ENCODE measurements at regions not wholly inside any gene's neighbourhood (a gene's known extent, or its start where the extent isn't known, plus 50 kb on each side); places are given as distances from the start of the nearest gene placed in this dataset.

DNA sequence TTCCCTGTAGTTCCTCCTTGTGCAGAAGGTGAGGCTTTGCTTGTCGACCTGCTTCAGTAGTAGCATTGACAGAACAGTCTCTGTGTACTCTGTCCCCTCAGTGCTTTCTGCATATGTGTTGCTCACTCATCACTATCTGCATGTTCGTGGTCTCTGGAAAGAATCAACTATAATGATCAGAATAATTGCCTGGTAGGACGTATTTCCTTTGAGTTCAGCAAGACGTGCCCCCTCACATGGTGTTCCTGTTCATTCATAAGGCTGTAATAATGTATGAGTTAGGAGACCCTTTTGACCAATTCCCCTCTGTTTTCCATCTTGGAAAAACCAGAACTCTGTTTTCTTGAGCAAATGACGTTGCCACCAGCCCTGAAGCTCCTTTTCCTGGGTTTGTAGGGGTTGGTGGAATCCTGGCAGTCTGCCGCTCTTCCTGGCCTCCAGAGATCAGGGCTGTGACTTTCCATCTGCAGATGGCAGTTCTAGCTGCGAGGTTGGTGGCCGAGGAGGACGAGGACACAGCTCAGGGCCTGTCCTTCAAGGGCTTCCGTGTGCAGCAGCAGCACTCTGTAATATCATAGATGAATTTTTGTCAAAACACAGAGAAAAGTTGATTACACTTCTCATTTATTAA is 61.9 kb downstream of the EXOSC2 start:
- TF ChIP-seq, protein P1, sequence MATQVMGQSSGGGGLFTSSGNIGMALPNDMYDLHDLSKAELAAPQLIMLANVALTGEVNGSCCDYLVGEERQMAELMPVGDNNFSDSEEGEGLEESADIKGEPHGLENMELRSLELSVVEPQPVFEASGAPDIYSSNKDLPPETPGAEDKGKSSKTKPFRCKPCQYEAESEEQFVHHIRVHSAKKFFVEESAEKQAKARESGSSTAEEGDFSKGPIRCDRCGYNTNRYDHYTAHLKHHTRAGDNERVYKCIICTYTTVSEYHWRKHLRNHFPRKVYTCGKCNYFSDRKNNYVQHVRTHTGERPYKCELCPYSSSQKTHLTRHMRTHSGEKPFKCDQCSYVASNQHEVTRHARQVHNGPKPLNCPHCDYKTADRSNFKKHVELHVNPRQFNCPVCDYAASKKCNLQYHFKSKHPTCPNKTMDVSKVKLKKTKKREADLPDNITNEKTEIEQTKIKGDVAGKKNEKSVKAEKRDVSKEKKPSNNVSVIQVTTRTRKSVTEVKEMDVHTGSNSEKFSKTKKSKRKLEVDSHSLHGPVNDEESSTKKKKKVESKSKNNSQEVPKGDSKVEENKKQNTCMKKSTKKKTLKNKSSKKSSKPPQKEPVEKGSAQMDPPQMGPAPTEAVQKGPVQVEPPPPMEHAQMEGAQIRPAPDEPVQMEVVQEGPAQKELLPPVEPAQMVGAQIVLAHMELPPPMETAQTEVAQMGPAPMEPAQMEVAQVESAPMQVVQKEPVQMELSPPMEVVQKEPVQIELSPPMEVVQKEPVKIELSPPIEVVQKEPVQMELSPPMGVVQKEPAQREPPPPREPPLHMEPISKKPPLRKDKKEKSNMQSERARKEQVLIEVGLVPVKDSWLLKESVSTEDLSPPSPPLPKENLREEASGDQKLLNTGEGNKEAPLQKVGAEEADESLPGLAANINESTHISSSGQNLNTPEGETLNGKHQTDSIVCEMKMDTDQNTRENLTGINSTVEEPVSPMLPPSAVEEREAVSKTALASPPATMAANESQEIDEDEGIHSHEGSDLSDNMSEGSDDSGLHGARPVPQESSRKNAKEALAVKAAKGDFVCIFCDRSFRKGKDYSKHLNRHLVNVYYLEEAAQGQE (IDR thresholded peaks at IDR 0.05; ENCODE audit: insufficient read depth in 1 of 2, low read depth in 2 of 2, low read length in 2 of 2): no peak
- no peak for TF ChIP-seq POLR2AphosphoS5 (IDR thresholded peaks at IDR 0.05; ENCODE audit: low read depth, low read length)
- TF ChIP-seq FOXP2 (optimal IDR thresholded peaks at IDR 0.05; ENCODE audit: borderline replicate concordance, extremely low read depth, extremely low read length, insufficient read depth): no peak
- no peak for TF ChIP-seq TAF1 (IDR thresholded peaks at IDR 0.05; ENCODE audit: borderline replicate concordance, insufficient read depth, low read length)
- no peak for TF ChIP-seq SIN3A (IDR thresholded peaks at IDR 0.05; ENCODE audit: borderline replicate concordance, insufficient read depth, low read length)

DNA sequence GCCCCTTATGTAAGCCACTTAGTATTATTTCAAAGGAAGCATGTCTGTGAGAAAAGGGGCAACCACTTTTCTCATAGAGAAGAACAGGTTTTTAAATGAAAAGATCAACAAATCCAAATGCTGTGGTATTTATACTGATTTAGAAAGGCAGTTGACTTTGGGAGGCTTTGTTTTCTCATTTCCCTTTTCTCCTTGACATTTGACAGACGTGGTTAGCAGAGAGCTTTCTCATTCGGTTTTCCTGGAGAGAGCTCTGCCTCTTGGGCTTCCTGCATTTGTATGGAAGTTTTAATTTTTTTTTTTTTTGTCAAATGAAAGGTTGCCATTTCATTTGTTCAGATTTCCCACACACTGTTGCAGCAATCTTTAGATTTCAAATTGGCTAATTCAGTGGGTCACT is 62.5 kb downstream of the EXOSC2 start:
- TF ChIP-seq, protein P1 (IDR thresholded peaks at IDR 0.05; ENCODE audit: insufficient read depth in 1 of 2, low read depth in 2 of 2, low read length in 2 of 2): no peak
- no peak for TF ChIP-seq POLR2AphosphoS5 (IDR thresholded peaks at IDR 0.05; ENCODE audit: low read depth, low read length)
- TF ChIP-seq SIN3A (IDR thresholded peaks at IDR 0.05; ENCODE audit: borderline replicate concordance, insufficient read depth, low read length): no peak
- no peak for TF ChIP-seq TAF1 (IDR thresholded peaks at IDR 0.05; ENCODE audit: borderline replicate concordance, insufficient read depth, low read length)
- no peak for TF ChIP-seq FOXP2 (optimal IDR thresholded peaks at IDR 0.05; ENCODE audit: borderline replicate concordance, extremely low read depth, extremely low read length, insufficient read depth)

DNA sequence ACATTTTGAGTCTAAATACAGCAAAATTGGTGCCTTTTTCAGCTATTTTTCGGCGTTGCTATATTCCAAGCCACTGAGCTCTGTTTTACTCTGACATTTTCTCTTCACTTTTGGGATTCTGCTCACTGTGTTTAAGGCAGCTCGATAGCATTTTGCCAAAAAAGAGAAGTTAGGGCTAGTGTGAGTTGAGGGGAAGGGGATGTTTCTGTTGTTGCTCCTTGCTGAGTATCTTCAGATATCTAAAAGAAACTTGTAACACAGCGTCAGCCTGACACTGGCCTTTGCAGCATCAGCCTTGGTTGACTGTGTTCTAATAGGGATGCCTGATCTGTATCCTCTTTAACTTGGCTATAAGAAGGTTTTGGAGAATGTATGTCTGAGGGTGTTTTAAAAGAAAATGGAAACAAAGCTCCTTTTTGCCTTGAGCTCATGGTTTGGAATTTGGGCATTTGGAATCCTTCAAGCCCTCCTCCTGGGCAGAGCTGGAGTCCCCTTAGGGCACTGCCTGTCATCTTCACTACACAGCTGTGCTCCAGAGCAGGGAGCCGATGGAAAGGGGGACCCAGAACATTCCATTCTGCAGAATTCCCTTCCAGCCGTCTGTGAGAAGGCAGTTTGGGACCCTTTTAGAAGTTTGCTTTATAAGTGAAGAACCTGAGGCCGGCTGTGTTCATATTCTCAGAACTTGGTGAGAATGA is 63.0 kb downstream of the EXOSC2 start:
- no peak for TF ChIP-seq SIN3A (IDR thresholded peaks at IDR 0.05; ENCODE audit: borderline replicate concordance, insufficient read depth, low read length)
- TF ChIP-seq, protein P1 (IDR thresholded peaks at IDR 0.05; ENCODE audit: insufficient read depth in 1 of 2, low read depth in 2 of 2, low read length in 2 of 2): no peak
- TF ChIP-seq TAF1 (IDR thresholded peaks at IDR 0.05; ENCODE audit: borderline replicate concordance, insufficient read depth, low read length): no peak
- TF ChIP-seq FOXP2 (optimal IDR thresholded peaks at IDR 0.05; ENCODE audit: borderline replicate concordance, extremely low read depth, extremely low read length, insufficient read depth): no peak
- no peak for TF ChIP-seq POLR2AphosphoS5 (IDR thresholded peaks at IDR 0.05; ENCODE audit: low read depth, low read length)

DNA sequence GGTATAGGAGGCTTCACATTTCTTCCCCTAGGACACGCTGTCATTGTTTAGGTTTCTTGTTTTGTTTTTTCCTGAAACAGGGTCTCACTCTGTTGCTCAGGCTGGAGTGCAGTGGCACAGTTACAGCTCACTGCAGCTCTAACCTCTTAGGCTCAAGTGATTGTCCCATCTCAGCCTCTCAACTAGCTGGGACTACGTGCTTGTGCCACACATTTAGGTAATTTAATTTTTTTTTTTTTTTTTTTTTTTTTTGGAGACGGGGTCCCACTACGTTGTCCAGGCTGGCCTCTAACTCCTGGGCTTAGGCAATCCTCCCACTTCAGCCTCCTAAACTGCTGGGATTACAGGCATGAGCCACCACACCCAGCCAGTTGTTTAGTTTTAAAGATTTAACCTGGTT is 66.2 kb downstream of the EXOSC2 start:
- TF ChIP-seq FOXP2 (optimal IDR thresholded peaks at IDR 0.05; ENCODE audit: borderline replicate concordance, extremely low read depth, extremely low read length, insufficient read depth) (no peak), POLR2AphosphoS5 (IDR thresholded peaks at IDR 0.05; ENCODE audit: low read depth, low read length) (no peak), SIN3A (IDR thresholded peaks at IDR 0.05; ENCODE audit: borderline replicate concordance, insufficient read depth, low read length) (no peak), TAF1 (IDR thresholded peaks at IDR 0.05; ENCODE audit: borderline replicate concordance, insufficient read depth, low read length) (no peak)
- TF ChIP-seq, protein P1 (IDR thresholded peaks at IDR 0.05; ENCODE audit: insufficient read depth in 1 of 2, low read depth in 2 of 2, low read length in 2 of 2): no peak
